ENCODE measurements at regions not wholly inside any gene's neighbourhood (a gene's known extent, or its start where the extent isn't known, plus 50 kb on each side); places are given as distances from the start of the nearest gene placed in this dataset.

DNA sequence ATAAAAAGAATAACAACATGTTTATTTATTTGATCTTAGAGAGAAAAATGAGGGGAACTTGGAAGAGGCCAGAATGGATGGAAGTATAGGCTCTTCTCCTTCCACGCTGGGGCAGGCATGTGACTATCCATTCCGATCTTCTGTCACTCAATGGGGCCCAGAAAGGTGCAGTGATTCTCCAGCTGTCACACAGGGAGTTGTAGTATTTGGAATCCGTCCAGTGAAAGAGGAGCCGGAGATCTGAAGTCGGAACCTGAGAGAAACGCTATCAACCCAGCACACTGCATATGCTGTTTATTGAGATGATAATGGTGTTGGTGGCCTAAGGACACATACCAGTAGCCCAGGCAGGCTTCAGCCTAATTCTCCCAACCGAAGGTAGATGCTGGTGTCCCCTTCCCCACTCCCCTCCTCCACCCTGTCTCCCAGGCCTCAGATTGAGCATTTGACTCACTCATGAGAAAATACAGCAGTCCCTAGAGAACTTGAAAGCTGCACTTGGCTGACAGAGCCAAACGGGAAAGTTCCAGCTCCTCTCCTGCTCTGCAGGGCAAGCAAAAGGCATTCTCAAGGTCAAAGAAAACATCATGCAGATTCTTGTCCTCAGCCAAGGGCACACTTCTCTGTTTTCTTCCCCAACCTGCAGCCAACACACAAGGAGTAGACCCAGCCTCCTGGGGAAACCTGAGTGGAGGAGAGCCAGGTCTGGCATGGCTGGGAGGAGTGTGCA, 100.4 kb downstream of the IRF2BPL start:
- no peak for DNase-seq (ENCODE audit: extremely low read depth, low read depth, low spot score)

DNA sequence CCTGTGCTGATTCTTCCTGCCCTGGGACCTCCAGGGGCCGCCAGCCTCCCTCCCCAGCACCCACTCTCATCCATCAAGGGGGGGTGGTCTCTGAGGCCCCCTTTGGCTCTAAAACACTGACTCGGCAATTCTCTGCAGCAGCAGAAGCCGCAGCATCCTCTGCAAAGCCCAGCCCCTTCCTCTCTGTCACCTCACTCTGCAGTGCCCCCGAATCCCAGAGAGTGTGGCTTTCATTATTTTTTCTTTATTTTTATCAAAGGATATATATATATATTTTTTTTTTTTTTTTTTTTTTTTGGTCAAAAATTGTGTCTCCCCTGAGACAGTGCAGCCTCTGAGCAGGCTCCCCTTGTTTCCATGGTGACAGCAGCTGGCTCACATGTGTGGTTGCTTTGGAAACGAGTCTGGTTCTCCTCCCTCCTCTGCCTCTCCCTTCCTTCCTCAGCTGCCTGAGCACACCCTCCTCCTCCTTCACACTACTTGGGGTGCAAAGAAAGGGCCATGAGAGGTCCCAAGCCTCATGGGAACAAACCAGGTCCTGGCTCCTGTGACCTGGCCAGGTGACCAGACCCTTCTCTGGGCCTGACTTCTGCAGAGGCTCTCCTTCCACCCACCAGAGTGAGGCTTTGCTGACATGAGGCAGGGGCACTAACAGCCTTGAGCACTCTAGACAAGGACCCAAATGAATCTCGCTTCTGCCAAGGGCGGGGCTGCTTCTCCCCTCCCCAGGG, 100.5 kb downstream of the LRRC74A start:
- no peak for DNase-seq (ENCODE audit: extremely low read depth, low read depth, low spot score)

DNA sequence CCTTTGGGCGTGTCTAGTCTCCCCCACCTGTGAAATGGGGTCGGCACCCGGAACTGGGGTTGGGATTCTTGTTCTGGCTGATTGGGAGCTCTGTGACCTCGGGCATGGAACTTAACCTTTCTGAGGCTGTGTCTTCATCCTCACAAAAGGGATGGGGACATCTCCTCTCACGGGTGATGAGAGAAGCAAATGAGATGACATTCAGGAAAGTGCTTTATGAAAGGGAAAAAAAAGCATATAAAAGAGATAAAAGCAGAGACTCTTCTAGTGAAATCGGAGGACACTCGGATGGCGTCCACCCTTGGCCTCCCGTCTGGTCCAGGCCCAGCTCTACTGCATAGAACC, 98.9 kb downstream of the LRRC74A start:
- DNase-seq (ENCODE audit: extremely low read depth, low read depth, low spot score) = no peak

DNA sequence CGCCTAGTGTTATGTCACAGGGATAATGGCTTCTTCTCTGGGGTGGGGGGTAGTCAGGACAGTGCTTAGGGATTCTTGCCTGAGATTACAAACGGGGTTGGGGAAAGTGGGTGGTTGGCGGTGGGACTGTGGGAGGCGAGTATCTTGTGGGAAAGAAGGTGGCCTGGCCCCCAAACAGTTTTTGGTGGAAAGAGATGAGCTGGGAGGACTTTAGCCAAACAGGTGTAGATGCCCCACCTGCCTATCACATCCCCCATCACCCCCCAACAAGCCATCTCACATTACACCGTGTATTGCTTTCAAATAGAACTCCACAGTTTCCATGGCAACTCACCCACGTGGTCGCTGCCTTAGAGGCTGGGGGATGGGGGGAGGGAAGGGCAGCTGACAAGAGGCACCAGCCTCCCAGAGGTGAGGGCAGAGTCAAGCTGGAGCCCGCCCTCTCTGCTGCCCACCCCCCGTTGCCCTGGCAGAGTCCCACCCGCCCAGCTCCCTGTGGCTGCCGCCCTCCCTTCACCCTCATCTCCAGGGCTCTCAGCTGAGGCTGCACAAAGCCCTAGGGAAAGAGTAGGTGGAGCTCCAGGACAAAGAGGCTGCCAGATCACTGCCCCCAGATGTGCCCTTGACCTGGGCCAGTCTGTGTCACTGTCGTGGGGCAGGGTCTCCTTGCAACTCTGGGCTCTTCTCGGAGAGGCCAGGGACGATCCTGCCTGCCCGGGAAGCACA, 98.3 kb downstream of the LRRC74A start:
- no peak for DNase-seq (ENCODE audit: extremely low read depth, low read depth, low spot score)

DNA sequence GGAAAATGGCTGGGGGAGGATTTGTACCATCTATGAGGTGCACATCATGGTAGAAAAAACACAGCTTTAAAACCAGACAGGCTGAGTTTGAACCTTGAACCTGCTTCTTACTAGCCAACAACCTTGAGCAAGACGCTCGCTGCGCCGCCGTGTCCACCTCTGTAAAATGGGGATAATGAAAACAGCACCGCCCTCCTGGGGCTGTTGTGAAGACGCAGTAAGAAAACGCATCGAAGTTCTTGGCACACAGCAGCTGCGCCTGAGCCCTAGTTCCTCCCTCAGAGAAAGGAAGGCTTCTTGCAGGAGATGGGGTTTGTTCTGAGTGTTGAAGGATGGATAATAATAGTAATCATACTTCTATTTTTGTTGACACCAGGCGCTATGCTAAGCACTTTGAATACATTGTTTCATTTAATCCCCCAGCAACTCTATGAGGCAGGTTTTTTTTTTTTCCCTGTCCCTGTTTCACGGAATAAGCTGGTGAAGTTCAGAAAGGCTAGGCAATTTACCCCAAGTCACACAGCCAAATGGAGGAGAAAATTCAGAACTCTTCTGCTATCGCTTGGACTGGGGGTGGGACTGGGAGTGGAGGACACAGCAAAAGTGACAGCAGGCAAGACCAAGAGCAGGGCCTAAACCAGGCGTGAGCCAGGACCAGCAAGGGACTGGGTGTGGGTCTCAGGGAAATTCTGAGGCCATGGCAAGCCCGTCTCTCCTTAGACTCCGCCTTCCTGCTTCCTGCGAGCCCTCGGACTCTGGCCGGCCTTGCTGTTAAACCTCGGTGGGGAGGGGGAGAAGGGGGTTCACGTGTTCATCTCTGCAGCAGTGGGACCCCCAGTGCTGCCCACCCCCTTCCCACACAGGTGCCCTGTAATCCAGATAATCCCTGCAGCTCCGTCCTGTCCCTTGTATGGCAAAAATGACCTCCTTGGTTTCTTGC, 97.5 kb downstream of the LRRC74A start:
- DNase-seq (ENCODE audit: extremely low read depth, low read depth, low spot score) = no peak

DNA sequence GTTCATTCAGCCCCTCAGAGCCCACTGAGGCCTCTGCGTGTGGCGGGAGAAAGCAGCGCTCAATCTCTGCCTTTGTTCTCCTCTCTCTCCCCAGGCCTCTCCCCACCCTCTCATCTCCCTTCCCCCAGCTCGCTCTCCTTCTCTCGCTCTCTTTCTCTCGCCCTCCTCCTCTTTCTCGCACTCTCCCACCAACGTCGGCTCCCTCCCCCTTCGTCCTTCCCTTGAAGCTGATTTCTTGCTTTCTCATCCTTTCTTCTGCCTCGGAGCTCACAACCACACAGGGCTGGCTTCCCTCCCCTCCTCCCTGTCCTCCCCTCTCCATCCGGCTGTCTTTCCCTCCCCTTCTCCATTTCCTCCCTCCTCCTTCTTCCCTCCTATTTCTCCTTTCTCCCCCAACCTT, 96.4 kb downstream of the LRRC74A start:
- no peak for DNase-seq (ENCODE audit: extremely low read depth, low read depth, low spot score)

DNA sequence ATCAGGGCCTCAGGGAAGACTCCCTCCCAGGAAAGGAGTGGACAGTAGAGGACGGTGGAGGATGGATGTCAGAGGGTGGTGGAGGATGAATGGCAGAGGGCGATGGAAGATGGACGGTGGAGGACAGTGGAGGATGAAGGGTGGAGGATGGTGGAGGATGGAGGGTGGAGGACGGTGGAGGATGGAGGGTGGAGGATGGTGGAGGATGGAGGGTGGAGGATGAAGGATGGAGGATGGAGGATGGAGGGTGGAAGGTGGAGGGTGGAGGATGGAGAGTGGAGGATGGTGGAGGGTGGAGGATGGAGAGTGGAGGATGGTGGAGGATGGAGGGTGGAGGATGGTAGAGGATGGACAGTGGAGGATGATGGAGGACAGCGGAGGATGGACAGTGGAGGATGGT, 95.9 kb downstream of the LRRC74A start:
- DNase-seq (ENCODE audit: extremely low read depth, low read depth, low spot score) = no peak

DNA sequence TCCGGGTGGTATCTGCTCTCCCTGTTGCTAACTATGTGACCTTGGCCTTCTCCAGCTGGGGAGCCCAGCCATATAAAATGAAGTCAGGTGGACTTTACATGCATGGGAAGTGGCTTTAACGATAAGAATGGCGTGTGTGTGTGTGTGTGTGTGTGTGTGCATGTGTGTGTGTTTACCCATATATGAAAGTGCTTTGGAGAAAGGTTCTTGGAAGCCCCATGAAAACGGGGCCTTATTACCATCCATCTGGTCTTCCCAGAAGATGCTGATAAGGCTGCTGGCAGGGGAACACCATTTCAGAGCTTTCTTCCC, 94.8 kb downstream of the LRRC74A start:
- DNase-seq (ENCODE audit: extremely low read depth, low read depth, low spot score) = no peak

DNA sequence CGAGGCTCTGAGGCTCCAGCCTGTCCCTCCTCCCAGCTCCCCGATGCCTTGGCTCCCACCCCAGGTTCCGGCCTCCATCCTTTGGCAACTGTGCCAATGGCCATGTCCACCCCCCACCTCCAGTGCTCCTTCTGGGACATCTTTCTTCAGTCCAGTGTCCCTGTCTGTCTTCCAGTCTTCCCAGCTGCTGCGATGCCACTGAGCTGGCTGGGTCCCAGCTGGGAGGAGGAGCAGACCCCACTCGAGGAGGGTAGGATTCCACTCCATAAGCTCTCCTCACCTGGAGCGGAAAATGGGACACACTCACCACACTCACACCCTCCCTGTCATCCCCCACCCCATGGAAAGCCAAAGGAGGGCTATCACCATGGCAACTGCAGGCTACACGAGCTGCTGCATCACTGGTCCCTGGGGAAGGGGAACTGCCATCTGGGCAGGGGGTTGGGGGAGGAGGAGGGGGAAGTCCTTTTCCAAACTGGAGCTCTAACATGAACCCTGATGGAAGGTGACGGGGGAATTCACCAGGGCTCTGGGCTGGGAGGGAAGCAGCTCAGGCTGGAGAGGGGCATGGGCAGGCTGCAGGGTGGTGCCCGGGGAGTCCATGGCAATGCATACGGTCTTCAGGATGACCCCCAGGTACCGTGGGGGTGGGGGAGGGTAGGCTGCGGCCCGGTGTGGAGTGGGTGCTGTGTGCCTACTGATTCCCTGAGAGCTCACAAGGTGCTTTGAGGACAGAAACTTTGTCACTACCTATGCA, 94.3 kb downstream of the LRRC74A start:
- DNase-seq (ENCODE audit: extremely low read depth, low read depth, low spot score) = no peak

DNA sequence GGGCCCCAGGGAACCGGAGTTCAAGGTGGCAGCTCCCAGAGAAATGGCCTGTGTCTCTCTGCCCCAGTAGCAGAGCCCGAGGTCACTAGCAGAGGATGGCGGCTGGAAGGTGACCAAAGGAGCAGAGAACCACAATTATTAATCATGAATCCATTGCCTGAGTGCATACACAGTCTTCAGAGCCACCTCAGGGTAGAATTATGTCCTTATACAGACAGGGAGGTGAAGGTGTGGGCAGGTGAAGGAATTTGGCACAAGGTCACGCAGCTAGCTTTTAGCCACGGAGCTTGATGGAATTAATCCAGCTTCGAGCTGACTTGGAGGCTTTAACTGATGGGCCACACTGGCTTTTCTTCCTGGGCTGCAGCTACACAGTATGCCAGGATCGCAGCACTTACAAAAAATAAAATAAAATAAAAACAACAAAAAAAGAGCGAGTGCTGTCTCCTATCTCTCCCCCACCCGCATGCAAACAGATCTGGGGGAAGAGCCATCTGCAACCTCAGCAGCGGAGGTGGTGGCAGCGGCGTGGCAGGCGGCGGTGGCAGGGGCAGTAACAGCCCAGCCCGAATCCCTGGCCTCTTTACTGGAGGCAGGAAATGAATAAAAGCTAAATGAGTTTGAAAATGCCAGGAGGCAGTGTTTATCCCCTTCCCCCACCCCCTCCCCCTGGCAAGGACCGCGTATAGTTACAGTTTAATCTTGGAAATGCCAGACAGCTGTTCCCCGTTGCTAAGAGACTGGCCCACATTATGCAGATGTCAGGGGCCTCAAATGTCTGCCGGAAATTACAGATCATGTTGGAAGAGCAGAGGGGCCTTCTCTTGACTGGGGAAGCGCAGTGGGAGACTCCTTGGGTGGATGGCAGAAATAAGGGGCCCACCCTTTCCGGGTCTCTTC, 93.5 kb downstream of the LRRC74A start:
- DNase-seq (ENCODE audit: extremely low read depth, low read depth, low spot score) = peak; percentile 29

Measured in glomerular endothelial cell (primary cell).